ENCODE measurements at regions not wholly inside any gene's neighbourhood (a gene's known extent, or its start where the extent isn't known, plus 50 kb on each side); places are given as distances from the start of the nearest gene placed in this dataset.

GRCh38 chr3:173225351-173225750, 84.3 kb upstream of the SPATA16 start (continued):
- TF ChIP-seq ZNF274 (IDR thresholded peaks at IDR 0.05; ENCODE audit: low read depth, low read length), result no peak
- no peak for TF ChIP-seq CBX3 (IDR thresholded peaks at IDR 0.05; ENCODE audit: low read depth)

- Histone ChIP-seq H3K9me3 (ENCODE audit: control insufficient read depth in 1 of 2, insufficient read depth in 1 of 2, low read depth in 1 of 2, low read length in 2 of 2) (no peaks in the 10 kb centered on the region), H3K9ac (ENCODE audit: low read length) (no peak overlapping the region), H3K27ac (ENCODE audit: low read depth, low read length) (no peak overlapping the region), H3K4me2 (ENCODE audit: low read length) (0 out of 2 replicates have a peak overlapping the region, but pooled peaks have one; percentile 6), H3K79me2 (ENCODE audit: insufficient read depth, low read length) (no peaks in the 10 kb centered on the region), H3K9me2 (ENCODE audit: insufficient read depth) (no peaks in the 10 kb centered on the region), H2AFZ (ENCODE audit: low read depth, low read length, poor library complexity, severe bottlenecking) (peak overlapping the region; percentile 81), H3K36me3 (ENCODE audit: control insufficient read depth in 1 of 2, insufficient read depth in 2 of 2, low read length in 2 of 2) (no peaks in the 10 kb centered on the region), H4K20me1 (ENCODE audit: insufficient read depth) (no peaks in the 10 kb centered on the region), H3K4me3 (replicated peaks in 1 of 2; ENCODE audit: low read depth in 1 of 2, low read length in 2 of 2) (no peak overlapping the region), H3K4me1 (ENCODE audit: control insufficient read depth in 1 of 2, insufficient read depth in 2 of 2, low read length in 2 of 2) (no peaks in the 10 kb centered on the region), H3K27me3 (ENCODE audit: insufficient read depth, low read length) (no peaks in the 10 kb centered on the region)
- BruUV-seq (replicated peaks), result no TSS peak
- TF ChIP-seq TCF7L2 (IDR thresholded peaks at IDR 0.05; ENCODE audit: borderline replicate concordance, extremely low read depth, insufficient read depth, insufficient read length), result no peak
- TF ChIP-seq EZH2 (IDR thresholded peaks at IDR 0.05), result no peak
- no peak for TF ChIP-seq MAX (IDR thresholded peaks at IDR 0.05)
- no peak for TF ChIP-seq SIN3A (IDR thresholded peaks at IDR 0.05; ENCODE audit: low read depth)
- TF ChIP-seq CEBPB (IDR thresholded peaks at IDR 0.05; ENCODE audit: low read depth), result no peak
- TF ChIP-seq RAD21 (IDR thresholded peaks at IDR 0.05; ENCODE audit: low read depth), result peak; percentile 71
- peak; percentile 58 to 72 (median 71) for TF ChIP-seq CTCF (IDR thresholded peaks at IDR 0.05 in 2 of 3, conservative IDR thresholded peaks at IDR 0.05 in 1 of 3; ENCODE audit: borderline replicate concordance in 1 of 3, insufficient read depth in 1 of 3, low read depth in 2 of 3, low read length in 2 of 3)
- peak; percentile 24 for DNase-seq (ENCODE audit: low read depth, low spot score)
- ChIA-PET RAD21 (ENCODE audit: low non-redundant PET in 1 of 2, low total read pairs in 2 of 2, uncharacterized antibody in 2 of 2, unreplicated experiment in 2 of 2) (no interaction called here), CTCF (interaction anchor here (1.1 to 2.2 kb wide), 2 partner anchors 10 to 333 kb away, joined by 4 to 8 read pairs; no protein-coding TSS in a partner anchor), POLR2A (no interaction called here)
- ATAC-seq, result peak; percentile 82
- intact Hi-C loops (cut with micrococcal nuclease), result loop anchor here (2.0 kb wide), 1 partner anchor 332 kb away; no protein-coding TSS in a partner anchor
Observed at GRCh38 chr3:173221010-173221409, 80.0 kb upstream of the SPATA16 start.
